ENCODE measurements at regions not wholly inside any gene's neighbourhood (a gene's known extent, or its start where the extent isn't known, plus 50 kb on each side); places are given as distances from the start of the nearest gene placed in this dataset.

DNA sequence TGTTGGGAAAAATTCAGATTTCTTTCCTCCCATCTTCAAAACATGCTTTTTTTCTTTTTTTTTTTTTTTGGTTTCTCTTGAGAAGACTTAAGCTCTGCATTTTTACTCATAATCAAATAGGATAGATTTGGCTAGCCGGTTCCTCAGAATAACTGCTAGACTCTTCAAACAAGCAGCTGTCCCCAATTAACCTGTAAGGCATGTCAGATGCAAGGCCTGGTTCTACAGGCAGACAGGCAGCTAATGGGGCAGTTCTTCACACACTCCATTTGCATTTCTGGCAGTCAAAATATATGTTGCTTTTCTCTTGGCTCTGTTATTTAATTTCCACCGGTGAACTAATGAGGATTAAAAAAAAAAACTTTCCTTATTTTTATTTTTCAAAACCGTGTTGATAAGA is 228.0 kb upstream of the ATP2B1 start:
- H3K27me3 ChIP-seq (ENCODE audit: insufficient read depth, low read length): no peaks in the 10 kb centered on the region
- no peak overlapping the region for H3K9ac ChIP-seq (ENCODE audit: low read depth, low read length)
- H3K27ac ChIP-seq (ENCODE audit: low read length): no peak overlapping the region
- no peaks in the 10 kb centered on the region for H3K9me3 ChIP-seq (ENCODE audit: insufficient read depth, low read depth, low read length)
- H3K4me1 ChIP-seq (ENCODE audit: insufficient read depth, low read length): peaks cover 10% of the 10 kb centered on the region; the same call in 1 of the 2 replicates
- H3K4me3 ChIP-seq (ENCODE audit: low read length): no peak overlapping the region
- H3K36me3 ChIP-seq (ENCODE audit: insufficient read depth, low read depth, low read length): no peaks in the 10 kb centered on the region

DNA sequence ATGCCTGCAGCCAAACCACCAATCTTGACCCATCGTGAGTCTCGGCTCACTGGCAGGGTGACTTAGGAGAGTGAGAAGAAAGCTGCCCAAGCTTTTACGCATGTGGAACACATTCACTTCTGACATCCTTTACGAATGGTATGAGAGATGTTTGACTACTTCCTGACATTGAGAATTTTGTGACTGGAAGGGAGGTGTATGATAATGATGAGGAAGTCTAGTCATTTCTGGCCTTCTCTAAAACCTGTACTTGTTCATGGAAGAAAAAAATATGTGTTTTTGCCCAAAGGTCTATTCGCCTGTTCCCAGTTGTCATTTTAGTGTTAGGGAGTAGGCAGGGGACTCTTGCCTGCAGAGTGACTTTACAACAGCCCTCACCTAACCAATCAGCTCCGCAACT is 227.2 kb upstream of the ATP2B1 start:
- no peak overlapping the region for H3K9ac ChIP-seq (ENCODE audit: low read depth, low read length)
- H3K36me3 ChIP-seq (ENCODE audit: insufficient read depth, low read depth, low read length): no peaks in the 10 kb centered on the region
- no peaks in the 10 kb centered on the region for H3K9me3 ChIP-seq (ENCODE audit: insufficient read depth, low read depth, low read length)
- no peak overlapping the region for H3K4me3 ChIP-seq (ENCODE audit: low read length)
- no peaks in the 10 kb centered on the region for H3K27me3 ChIP-seq (ENCODE audit: insufficient read depth, low read length)
- peaks cover 13% of the 10 kb centered on the region; the same call in 1 of the 2 replicates for H3K4me1 ChIP-seq (ENCODE audit: insufficient read depth, low read length)
- H3K27ac ChIP-seq (ENCODE audit: low read length): no peak overlapping the region

GRCh38 chr12:89933911-89934310 is 225.3 kb upstream of the ATP2B1 start:
- no peak overlapping the region for H3K27ac ChIP-seq (ENCODE audit: low read length)
- no peaks in the 10 kb centered on the region for H3K9me3 ChIP-seq (ENCODE audit: insufficient read depth, low read depth, low read length)
- no peaks in the 10 kb centered on the region for H3K36me3 ChIP-seq (ENCODE audit: insufficient read depth, low read depth, low read length)
- peaks cover 9% of the 10 kb centered on the region; the same call in 1 of the 2 replicates for H3K4me1 ChIP-seq (ENCODE audit: insufficient read depth, low read length)
- no peak overlapping the region for H3K9ac ChIP-seq (ENCODE audit: low read depth, low read length)
- no peaks in the 10 kb centered on the region for H3K27me3 ChIP-seq (ENCODE audit: insufficient read depth, low read length)
- H3K4me3 ChIP-seq (ENCODE audit: low read length): no peak overlapping the region

DNA sequence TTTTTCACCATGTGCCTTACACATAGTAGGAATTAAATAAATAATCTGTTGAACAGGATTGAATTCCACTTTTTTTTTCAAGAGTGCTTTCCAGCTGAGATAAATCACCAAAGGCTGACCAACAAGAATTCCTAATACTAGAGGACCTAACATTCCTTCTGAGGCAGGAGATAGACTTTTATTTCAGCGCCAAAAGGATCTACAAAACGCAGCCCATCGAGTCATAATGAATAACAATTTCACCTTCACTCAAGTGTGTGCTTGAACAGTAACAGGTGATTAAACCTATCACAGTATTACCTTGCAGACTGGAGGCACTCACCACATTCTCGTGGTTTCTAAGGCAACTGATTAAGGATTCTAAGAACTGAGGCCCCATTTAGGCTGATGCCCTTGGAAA is 224.3 kb upstream of the ATP2B1 start:
- H3K4me1 ChIP-seq (ENCODE audit: insufficient read depth, low read length): peaks cover 4% of the 10 kb centered on the region; the same call in 1 of the 2 replicates
- no peaks in the 10 kb centered on the region for H3K36me3 ChIP-seq (ENCODE audit: insufficient read depth, low read depth, low read length)
- H3K9ac ChIP-seq (ENCODE audit: low read depth, low read length): no peak overlapping the region
- no peaks in the 10 kb centered on the region for H3K9me3 ChIP-seq (ENCODE audit: insufficient read depth, low read depth, low read length)
- H3K27me3 ChIP-seq (ENCODE audit: insufficient read depth, low read length): no peaks in the 10 kb centered on the region
- H3K4me3 ChIP-seq (ENCODE audit: low read length): no peak overlapping the region
- H3K27ac ChIP-seq (ENCODE audit: low read length): no peak overlapping the region

GRCh38 chr12:89928467-89928866 is 219.8 kb upstream of the ATP2B1 start:
- no peaks in the 10 kb centered on the region for H3K36me3 ChIP-seq (ENCODE audit: insufficient read depth, low read depth, low read length)
- H3K9me3 ChIP-seq (ENCODE audit: insufficient read depth, low read depth, low read length): no peaks in the 10 kb centered on the region
- no peak overlapping the region for H3K27ac ChIP-seq (ENCODE audit: low read length)
- no peaks in the 10 kb centered on the region for H3K27me3 ChIP-seq (ENCODE audit: insufficient read depth, low read length)
- H3K4me1 ChIP-seq (ENCODE audit: insufficient read depth, low read length): peaks cover 4% of the 10 kb centered on the region; the same call in 1 of the 2 replicates
- H3K4me3 ChIP-seq (ENCODE audit: low read length): no peak overlapping the region
- H3K9ac ChIP-seq (ENCODE audit: low read depth, low read length): no peak overlapping the region

GRCh38 chr12:89927226-89927698 is 218.6 kb upstream of the ATP2B1 start:
- Histone ChIP-seq H3K9ac (ENCODE audit: low read depth, low read length) (no peak overlapping the region), H3K27me3 (ENCODE audit: insufficient read depth, low read length) (no peaks in the 10 kb centered on the region), H3K4me3 (ENCODE audit: low read length) (no peak overlapping the region), H3K36me3 (ENCODE audit: insufficient read depth, low read depth, low read length) (no peaks in the 10 kb centered on the region), H3K9me3 (ENCODE audit: insufficient read depth, low read depth, low read length) (no peaks in the 10 kb centered on the region), H3K27ac (ENCODE audit: low read length) (no peak overlapping the region), H3K4me1 (ENCODE audit: insufficient read depth, low read length) (peaks cover 4% of the 10 kb centered on the region; the same call in 1 of the 2 replicates)

- Histone ChIP-seq H3K4me1 (ENCODE audit: insufficient read depth, low read length) (no peaks in the 10 kb centered on the region; the same call in 1 of the 2 replicates), H3K27me3 (ENCODE audit: insufficient read depth, low read length) (no peaks in the 10 kb centered on the region), H3K9ac (ENCODE audit: low read depth, low read length) (no peak overlapping the region), H3K27ac (ENCODE audit: low read length) (no peak overlapping the region), H3K4me3 (ENCODE audit: low read length) (no peak overlapping the region), H3K9me3 (ENCODE audit: insufficient read depth, low read depth, low read length) (no peaks in the 10 kb centered on the region), H3K36me3 (ENCODE audit: insufficient read depth, low read depth, low read length) (no peaks in the 10 kb centered on the region)
Measured at GRCh38 chr12:89924191-89924590, 215.6 kb upstream of the ATP2B1 start.

GRCh38 chr12:89923091-89923490 is 214.5 kb upstream of the ATP2B1 start:
- H3K27me3 ChIP-seq (ENCODE audit: insufficient read depth, low read length): no peaks in the 10 kb centered on the region
- H3K36me3 ChIP-seq (ENCODE audit: insufficient read depth, low read depth, low read length): no peaks in the 10 kb centered on the region
- H3K4me1 ChIP-seq (ENCODE audit: insufficient read depth, low read length): no peaks in the 10 kb centered on the region; the same call in 1 of the 2 replicates
- no peaks in the 10 kb centered on the region for H3K9me3 ChIP-seq (ENCODE audit: insufficient read depth, low read depth, low read length)
- no peak overlapping the region for H3K27ac ChIP-seq (ENCODE audit: low read length)
- no peak overlapping the region for H3K4me3 ChIP-seq (ENCODE audit: low read length)
- no peak overlapping the region for H3K9ac ChIP-seq (ENCODE audit: low read depth, low read length)

DNA sequence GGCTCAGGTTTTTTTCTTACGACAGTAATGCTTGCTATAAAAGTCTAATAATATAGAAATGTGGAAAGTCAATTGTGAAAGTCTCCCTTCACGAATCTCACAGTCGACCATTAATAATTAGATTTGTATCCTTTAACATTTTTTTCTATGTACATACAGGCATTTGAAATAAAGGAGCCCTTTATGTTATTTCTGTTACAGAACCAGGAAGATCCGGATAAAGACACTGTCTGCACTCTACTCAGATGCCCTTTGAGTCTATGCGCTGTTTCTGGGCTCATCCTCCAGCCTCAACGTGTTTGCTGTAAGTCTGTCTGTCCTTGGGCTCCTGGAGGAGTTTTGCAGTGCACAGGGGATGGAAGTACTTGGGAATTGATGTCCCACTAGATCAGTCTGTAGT is 212.2 kb upstream of the ATP2B1 start:
- Histone ChIP-seq H3K4me1 (ENCODE audit: insufficient read depth, low read length) (peaks cover 3% of the 10 kb centered on the region; the same call in 1 of the 2 replicates), H3K27me3 (ENCODE audit: insufficient read depth, low read length) (no peaks in the 10 kb centered on the region), H3K4me3 (ENCODE audit: low read length) (no peak overlapping the region), H3K36me3 (ENCODE audit: insufficient read depth, low read depth, low read length) (no peaks in the 10 kb centered on the region), H3K9ac (ENCODE audit: low read depth, low read length) (no peak overlapping the region), H3K9me3 (ENCODE audit: insufficient read depth, low read depth, low read length) (no peaks in the 10 kb centered on the region), H3K27ac (ENCODE audit: low read length) (no peak overlapping the region)

- Histone ChIP-seq H3K4me1 (ENCODE audit: insufficient read depth, low read length) (peaks cover 3% of the 10 kb centered on the region; the same call in 1 of the 2 replicates), H3K4me3 (ENCODE audit: low read length) (no peak overlapping the region), H3K27ac (ENCODE audit: low read length) (no peak overlapping the region), H3K9ac (ENCODE audit: low read depth, low read length) (no peak overlapping the region), H3K27me3 (ENCODE audit: insufficient read depth, low read length) (no peaks in the 10 kb centered on the region), H3K36me3 (ENCODE audit: insufficient read depth, low read depth, low read length) (no peaks in the 10 kb centered on the region), H3K9me3 (ENCODE audit: insufficient read depth, low read depth, low read length) (no peaks in the 10 kb centered on the region)
Measured at GRCh38 chr12:89919241-89919906, 210.7 kb upstream of the ATP2B1 start.

- Histone ChIP-seq H3K27me3 (ENCODE audit: insufficient read depth, low read length) (no peaks in the 10 kb centered on the region), H3K4me3 (ENCODE audit: low read length) (no peak overlapping the region), H3K9me3 (ENCODE audit: insufficient read depth, low read depth, low read length) (no peaks in the 10 kb centered on the region), H3K9ac (ENCODE audit: low read depth, low read length) (no peak overlapping the region), H3K27ac (ENCODE audit: low read length) (no peak overlapping the region), H3K4me1 (ENCODE audit: insufficient read depth, low read length) (peaks cover 3% of the 10 kb centered on the region; the same call in 1 of the 2 replicates), H3K36me3 (ENCODE audit: insufficient read depth, low read depth, low read length) (no peaks in the 10 kb centered on the region)
Measured at GRCh38 chr12:89918172-89918846, 209.7 kb upstream of the ATP2B1 start.

DNA sequence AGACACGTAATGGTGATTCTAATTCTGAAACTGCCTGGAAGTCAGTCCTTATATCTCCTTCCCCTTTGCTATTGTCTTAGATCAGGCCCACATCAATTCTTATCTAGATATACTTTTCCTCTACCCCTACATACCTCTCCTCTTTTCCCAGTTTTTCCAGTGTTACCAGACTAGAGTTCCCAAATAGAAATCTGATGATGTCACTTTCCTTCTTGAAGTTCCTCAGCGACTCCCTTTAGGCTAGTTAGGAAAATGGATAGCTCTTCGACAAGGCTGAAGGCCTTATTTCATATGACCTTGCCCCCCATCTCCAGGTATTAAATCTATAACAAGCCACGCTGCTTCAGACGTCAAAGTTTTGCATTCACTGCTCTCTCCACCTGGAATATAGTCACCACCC is 201.1 kb upstream of the ATP2B1 start:
- peaks cover 6% of the 10 kb centered on the region for H3K9me3 ChIP-seq (ENCODE audit: insufficient read depth, low read depth, low read length)
- no peaks in the 10 kb centered on the region for H3K27me3 ChIP-seq (ENCODE audit: insufficient read depth, low read length)
- H3K4me1 ChIP-seq (ENCODE audit: insufficient read depth, low read length): no peaks in the 10 kb centered on the region; the same call in 1 of the 2 replicates
- H3K9ac ChIP-seq (ENCODE audit: low read depth, low read length): no peak overlapping the region
- no peak overlapping the region for H3K27ac ChIP-seq (ENCODE audit: low read length)
- H3K4me3 ChIP-seq (ENCODE audit: low read length): no peak overlapping the region
- no peaks in the 10 kb centered on the region for H3K36me3 ChIP-seq (ENCODE audit: insufficient read depth, low read depth, low read length)
